ENCODE measurements at regions not wholly inside any gene's neighbourhood (a gene's known extent, or its start where the extent isn't known, plus 50 kb on each side); places are given as distances from the start of the nearest gene placed in this dataset.

GRCh38 chr6:140095532-140095931 lies 721.1 kb upstream of the CITED2 start:
- Histone ChIP-seq H3K27ac (ENCODE audit: low read depth, low read length) (no peak overlapping the region), H3K9ac (ENCODE audit: low read length) (no peak overlapping the region)

GRCh38 chr6:140091895-140092294 lies 717.4 kb upstream of the CITED2 start:
- no peaks in the 10 kb centered on the region for H3K36me3 ChIP-seq (ENCODE audit: control insufficient read depth, insufficient read depth, low read length)
- no peak overlapping the region for H3K27ac ChIP-seq (ENCODE audit: low read depth, low read length)
- H3K9ac ChIP-seq (ENCODE audit: low read length) = no peak overlapping the region
- no peaks in the 10 kb centered on the region for H3K4me1 ChIP-seq (ENCODE audit: control insufficient read depth, insufficient read depth, low read length)
- H3K4me3 ChIP-seq (ENCODE audit: low read length) = no peak overlapping the region
- no peaks in the 10 kb centered on the region for H3K27me3 ChIP-seq (ENCODE audit: control insufficient read depth, insufficient read depth, low read length)

More at GRCh38 chr6:140095532-140095931, 721.1 kb upstream of the CITED2 start:
- Histone ChIP-seq H3K27me3 (ENCODE audit: control insufficient read depth, insufficient read depth, low read length) (no peaks in the 10 kb centered on the region), H3K36me3 (ENCODE audit: control insufficient read depth, insufficient read depth, low read length) (no peaks in the 10 kb centered on the region), H3K4me3 (ENCODE audit: low read length) (no peak overlapping the region), H3K4me1 (ENCODE audit: control insufficient read depth, insufficient read depth, low read length) (no peaks in the 10 kb centered on the region)

GRCh38 chr6:140090871-140091270 lies 716.4 kb upstream of the CITED2 start:
- Histone ChIP-seq H3K27me3 (ENCODE audit: control insufficient read depth, insufficient read depth, low read length) (no peaks in the 10 kb centered on the region), H3K4me3 (ENCODE audit: low read length) (no peak overlapping the region), H3K4me1 (ENCODE audit: control insufficient read depth, insufficient read depth, low read length) (no peaks in the 10 kb centered on the region), H3K9ac (ENCODE audit: low read length) (no peak overlapping the region), H3K36me3 (ENCODE audit: control insufficient read depth, insufficient read depth, low read length) (no peaks in the 10 kb centered on the region), H3K27ac (ENCODE audit: low read depth, low read length) (no peak overlapping the region)

- no peak overlapping the region for H3K9ac ChIP-seq (ENCODE audit: low read length)
- H3K4me3 ChIP-seq (ENCODE audit: low read length) = no peak overlapping the region
- peaks cover 2% of the 10 kb centered on the region for H3K4me1 ChIP-seq (ENCODE audit: control insufficient read depth, insufficient read depth, low read length)
- H3K27me3 ChIP-seq (ENCODE audit: control insufficient read depth, insufficient read depth, low read length) = no peaks in the 10 kb centered on the region
- H3K27ac ChIP-seq (ENCODE audit: low read depth, low read length) = no peak overlapping the region
- H3K36me3 ChIP-seq (ENCODE audit: control insufficient read depth, insufficient read depth, low read length) = no peaks in the 10 kb centered on the region
Observed at GRCh38 chr6:140083375-140083774, 708.9 kb upstream of the CITED2 start.

- Histone ChIP-seq H3K27me3 (ENCODE audit: control insufficient read depth, insufficient read depth, low read length) (no peaks in the 10 kb centered on the region), H3K4me3 (ENCODE audit: low read length) (no peak overlapping the region), H3K9ac (ENCODE audit: low read length) (no peak overlapping the region), H3K36me3 (ENCODE audit: control insufficient read depth, insufficient read depth, low read length) (no peaks in the 10 kb centered on the region), H3K4me1 (ENCODE audit: control insufficient read depth, insufficient read depth, low read length) (peaks cover 2% of the 10 kb centered on the region), H3K27ac (ENCODE audit: low read depth, low read length) (no peak overlapping the region)
Observed at GRCh38 chr6:140082867-140083297, 708.4 kb upstream of the CITED2 start.

GRCh38 chr6:140079328-140079727 lies 704.9 kb upstream of the CITED2 start:
- Histone ChIP-seq H3K27ac (ENCODE audit: low read depth, low read length) (no peak overlapping the region), H3K4me3 (ENCODE audit: low read length) (no peak overlapping the region), H3K9ac (ENCODE audit: low read length) (no peak overlapping the region), H3K27me3 (ENCODE audit: control insufficient read depth, insufficient read depth, low read length) (no peaks in the 10 kb centered on the region), H3K4me1 (ENCODE audit: control insufficient read depth, insufficient read depth, low read length) (peaks cover 2% of the 10 kb centered on the region), H3K36me3 (ENCODE audit: control insufficient read depth, insufficient read depth, low read length) (no peaks in the 10 kb centered on the region)

GRCh38 chr6:140078561-140079125 lies 704.2 kb upstream of the CITED2 start:
- no peak overlapping the region for H3K9ac ChIP-seq (ENCODE audit: low read length)
- no peak overlapping the region for H3K4me3 ChIP-seq (ENCODE audit: low read length)
- H3K36me3 ChIP-seq (ENCODE audit: control insufficient read depth, insufficient read depth, low read length) = no peaks in the 10 kb centered on the region
- no peaks in the 10 kb centered on the region for H3K27me3 ChIP-seq (ENCODE audit: control insufficient read depth, insufficient read depth, low read length)
- H3K27ac ChIP-seq (ENCODE audit: low read depth, low read length) = no peak overlapping the region
- peaks cover 2% of the 10 kb centered on the region for H3K4me1 ChIP-seq (ENCODE audit: control insufficient read depth, insufficient read depth, low read length)

- no peaks in the 10 kb centered on the region for H3K36me3 ChIP-seq (ENCODE audit: control insufficient read depth, insufficient read depth, low read length)
- H3K27me3 ChIP-seq (ENCODE audit: control insufficient read depth, insufficient read depth, low read length) = no peaks in the 10 kb centered on the region
- H3K4me3 ChIP-seq (ENCODE audit: low read length) = no peak overlapping the region
- H3K4me1 ChIP-seq (ENCODE audit: control insufficient read depth, insufficient read depth, low read length) = peaks cover 5% of the 10 kb centered on the region
- no peak overlapping the region for H3K27ac ChIP-seq (ENCODE audit: low read depth, low read length)
- H3K9ac ChIP-seq (ENCODE audit: low read length) = no peak overlapping the region
Observed at GRCh38 chr6:140077827-140078560, 703.5 kb upstream of the CITED2 start.

GRCh38 chr6:140076105-140076504 lies 701.7 kb upstream of the CITED2 start:
- Histone ChIP-seq H3K27ac (ENCODE audit: low read depth, low read length) (no peak overlapping the region), H3K9ac (ENCODE audit: low read length) (no peak overlapping the region), H3K4me3 (ENCODE audit: low read length) (no peak overlapping the region), H3K36me3 (ENCODE audit: control insufficient read depth, insufficient read depth, low read length) (no peaks in the 10 kb centered on the region), H3K27me3 (ENCODE audit: control insufficient read depth, insufficient read depth, low read length) (no peaks in the 10 kb centered on the region), H3K4me1 (ENCODE audit: control insufficient read depth, insufficient read depth, low read length) (peaks cover 9% of the 10 kb centered on the region)

- Histone ChIP-seq H3K4me3 (ENCODE audit: low read length) (no peak overlapping the region), H3K27ac (ENCODE audit: low read depth, low read length) (no peak overlapping the region)
Observed at GRCh38 chr6:140073456-140073855, 699.0 kb upstream of the CITED2 start.

GRCh38 chr6:140071601-140072062 lies 697.2 kb upstream of the CITED2 start:
- no peak overlapping the region for H3K9ac ChIP-seq (ENCODE audit: low read length)
- no peaks in the 10 kb centered on the region for H3K36me3 ChIP-seq (ENCODE audit: control insufficient read depth, insufficient read depth, low read length)
- H3K4me1 ChIP-seq (ENCODE audit: control insufficient read depth, insufficient read depth, low read length) = peaks cover 10% of the 10 kb centered on the region
- no peak overlapping the region for H3K4me3 ChIP-seq (ENCODE audit: low read length)
- no peak overlapping the region for H3K27ac ChIP-seq (ENCODE audit: low read depth, low read length)
- H3K27me3 ChIP-seq (ENCODE audit: control insufficient read depth, insufficient read depth, low read length) = no peaks in the 10 kb centered on the region

More at GRCh38 chr6:140073456-140073855, 699.0 kb upstream of the CITED2 start:
- Histone ChIP-seq H3K4me1 (ENCODE audit: control insufficient read depth, insufficient read depth, low read length) (peaks cover 10% of the 10 kb centered on the region), H3K36me3 (ENCODE audit: control insufficient read depth, insufficient read depth, low read length) (no peaks in the 10 kb centered on the region), H3K9ac (ENCODE audit: low read length) (no peak overlapping the region), H3K27me3 (ENCODE audit: control insufficient read depth, insufficient read depth, low read length) (no peaks in the 10 kb centered on the region)

GRCh38 chr6:140070846-140071473 lies 696.5 kb upstream of the CITED2 start:
- no peak overlapping the region for H3K4me3 ChIP-seq (ENCODE audit: low read length)
- H3K9ac ChIP-seq (ENCODE audit: low read length) = no peak overlapping the region
- H3K4me1 ChIP-seq (ENCODE audit: control insufficient read depth, insufficient read depth, low read length) = peaks cover 10% of the 10 kb centered on the region
- H3K27ac ChIP-seq (ENCODE audit: low read depth, low read length) = no peak overlapping the region
- H3K27me3 ChIP-seq (ENCODE audit: control insufficient read depth, insufficient read depth, low read length) = no peaks in the 10 kb centered on the region
- no peaks in the 10 kb centered on the region for H3K36me3 ChIP-seq (ENCODE audit: control insufficient read depth, insufficient read depth, low read length)

Data from rectal smooth muscle tissue (tissue), 1 donor.